ENCODE measurements at regions not wholly inside any gene's neighbourhood (a gene's known extent, or its start where the extent isn't known, plus 50 kb on each side); places are given as distances from the start of the nearest gene placed in this dataset.

DNA sequence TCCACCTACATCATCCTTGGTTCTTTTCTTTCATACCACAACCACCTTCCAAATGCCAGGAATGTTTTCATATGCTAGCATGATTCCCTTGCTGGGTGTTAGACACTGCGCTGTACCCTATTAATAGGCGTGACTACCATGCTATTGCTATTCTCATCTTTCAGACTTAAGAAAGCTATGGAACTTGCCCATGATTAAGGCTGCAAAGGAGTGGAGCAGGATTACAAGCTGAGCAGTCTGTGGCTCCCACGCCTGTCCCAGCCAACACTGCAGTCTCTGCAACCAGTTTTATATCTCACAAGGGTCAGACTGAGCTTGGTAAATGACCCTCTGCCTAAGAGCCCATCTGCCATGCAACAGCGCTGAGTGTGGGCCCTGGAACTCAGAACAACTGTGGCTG is 285.7 kb upstream of the POU3F3 start:
- no peak overlapping the region for H2AFZ ChIP-seq (ENCODE audit: low read depth)
- no peak overlapping the region for H3K4me2 ChIP-seq
- no peaks in the 10 kb centered on the region for H3K36me3 ChIP-seq (replicated peaks in 1 of 2; ENCODE audit: control insufficient read depth in 1 of 2, insufficient read depth in 2 of 2, low read length in 1 of 2)
- H3K4me3 ChIP-seq (ENCODE audit: low read depth in 2 of 2, low read length in 1 of 2): no peak overlapping the region
- ChIA-PET POLR2A (no interaction called here), CTCF (interaction anchor here (0.6 kb wide), 1 partner anchor 306 kb away, joined by 3 read pairs; no protein-coding TSS in a partner anchor)
- no peak for DNase-seq
- H3K27me3 ChIP-seq (ENCODE audit: insufficient read depth): no peaks in the 10 kb centered on the region
- no peaks in the 10 kb centered on the region for H3K4me1 ChIP-seq (ENCODE audit: control insufficient read depth in 1 of 2, insufficient read depth in 2 of 2, low read depth in 1 of 2, low read length in 1 of 2)
- 48% methylated on average over 4 of the region's 4 CpGs for WGBS (ENCODE audit: low lambda C conversion rate)
- H3K9ac ChIP-seq: no peak overlapping the region
- no peaks in the 10 kb centered on the region for H3K9me2 ChIP-seq
- H3K9me3 ChIP-seq: no peaks in the 10 kb centered on the region
- H3F3A ChIP-seq (replicated peaks; ENCODE audit: insufficient read depth): no peaks in the 10 kb centered on the region
- TF ChIP-seq RXRA (IDR thresholded peaks at IDR 0.05; ENCODE audit: borderline replicate concordance, low read depth) (no peak), EZH2phosphoT487 (IDR thresholded peaks at IDR 0.05; ENCODE audit: borderline replicate concordance, low read depth) (no peak), FOXM1 (IDR thresholded peaks at IDR 0.05; ENCODE audit: low read depth) (no peak), EP300 (IDR thresholded peaks at IDR 0.05; ENCODE audit: borderline replicate concordance in 1 of 2, low read depth in 1 of 2, low read length in 1 of 2) (no peak), POLR2AphosphoS5 (IDR thresholded peaks at IDR 0.05; ENCODE audit: low read depth, low read length) (no peak), GABPA (IDR thresholded peaks at IDR 0.05; ENCODE audit: low read depth) (no peak), GATA2 (CRISPR knock-in tag; IDR thresholded peaks at IDR 0.05) (no peak), SIN3A (IDR thresholded peaks at IDR 0.05; ENCODE audit: borderline replicate concordance, low read depth, low read length) (no peak), SMC3 (IDR thresholded peaks at IDR 0.05; ENCODE audit: low read depth, low read length) (no peak)
- TF ChIP-seq, protein P1, sequence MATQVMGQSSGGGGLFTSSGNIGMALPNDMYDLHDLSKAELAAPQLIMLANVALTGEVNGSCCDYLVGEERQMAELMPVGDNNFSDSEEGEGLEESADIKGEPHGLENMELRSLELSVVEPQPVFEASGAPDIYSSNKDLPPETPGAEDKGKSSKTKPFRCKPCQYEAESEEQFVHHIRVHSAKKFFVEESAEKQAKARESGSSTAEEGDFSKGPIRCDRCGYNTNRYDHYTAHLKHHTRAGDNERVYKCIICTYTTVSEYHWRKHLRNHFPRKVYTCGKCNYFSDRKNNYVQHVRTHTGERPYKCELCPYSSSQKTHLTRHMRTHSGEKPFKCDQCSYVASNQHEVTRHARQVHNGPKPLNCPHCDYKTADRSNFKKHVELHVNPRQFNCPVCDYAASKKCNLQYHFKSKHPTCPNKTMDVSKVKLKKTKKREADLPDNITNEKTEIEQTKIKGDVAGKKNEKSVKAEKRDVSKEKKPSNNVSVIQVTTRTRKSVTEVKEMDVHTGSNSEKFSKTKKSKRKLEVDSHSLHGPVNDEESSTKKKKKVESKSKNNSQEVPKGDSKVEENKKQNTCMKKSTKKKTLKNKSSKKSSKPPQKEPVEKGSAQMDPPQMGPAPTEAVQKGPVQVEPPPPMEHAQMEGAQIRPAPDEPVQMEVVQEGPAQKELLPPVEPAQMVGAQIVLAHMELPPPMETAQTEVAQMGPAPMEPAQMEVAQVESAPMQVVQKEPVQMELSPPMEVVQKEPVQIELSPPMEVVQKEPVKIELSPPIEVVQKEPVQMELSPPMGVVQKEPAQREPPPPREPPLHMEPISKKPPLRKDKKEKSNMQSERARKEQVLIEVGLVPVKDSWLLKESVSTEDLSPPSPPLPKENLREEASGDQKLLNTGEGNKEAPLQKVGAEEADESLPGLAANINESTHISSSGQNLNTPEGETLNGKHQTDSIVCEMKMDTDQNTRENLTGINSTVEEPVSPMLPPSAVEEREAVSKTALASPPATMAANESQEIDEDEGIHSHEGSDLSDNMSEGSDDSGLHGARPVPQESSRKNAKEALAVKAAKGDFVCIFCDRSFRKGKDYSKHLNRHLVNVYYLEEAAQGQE (IDR thresholded peaks at IDR 0.05; ENCODE audit: low read depth, low read length): no peak
- no peaks in the 10 kb centered on the region for H3K79me2 ChIP-seq (ENCODE audit: insufficient read depth)
- H4K20me1 ChIP-seq (ENCODE audit: insufficient read depth): no peaks in the 10 kb centered on the region
- H3K27ac ChIP-seq (ENCODE audit: low read depth in 2 of 2, low read length in 1 of 2): no peak overlapping the region

DNA sequence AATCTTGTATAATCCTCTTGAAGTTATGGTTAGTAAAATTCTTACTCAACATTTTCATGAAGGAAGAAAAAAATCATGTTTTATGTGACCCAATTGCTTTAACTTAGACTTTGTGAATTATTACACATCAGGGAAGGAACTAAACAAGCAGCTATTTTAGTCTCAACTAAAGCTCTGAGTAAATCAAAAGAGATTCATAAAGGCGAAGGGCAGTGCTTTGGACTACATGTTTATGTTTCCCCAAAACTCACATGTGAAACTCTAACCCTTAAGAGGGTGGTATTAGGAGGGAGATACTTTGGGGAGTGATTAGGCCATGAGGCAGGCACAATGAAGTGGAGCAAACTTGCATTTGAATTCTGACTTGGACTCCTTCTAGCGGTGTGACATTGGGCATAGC is 283.7 kb upstream of the POU3F3 start:
- DNase-seq: no peak
- H3K9me3 ChIP-seq: no peaks in the 10 kb centered on the region
- no peaks in the 10 kb centered on the region for H3K27me3 ChIP-seq (ENCODE audit: insufficient read depth)
- CTCF ChIA-PET: no interaction called here
- no peaks in the 10 kb centered on the region; a peak in 1 of 4 replicates for H3K4me1 ChIP-seq (ENCODE audit: control insufficient read depth in 1 of 2, insufficient read depth in 2 of 2, low read depth in 1 of 2, low read length in 1 of 2)
- TF ChIP-seq RAD21 (IDR thresholded peaks at IDR 0.05; ENCODE audit: low read length) (no peak), MXI1 (IDR thresholded peaks at IDR 0.05; ENCODE audit: low read depth, low read length) (no peak), FOXJ3 (CRISPR knock-in tag; IDR thresholded peaks at IDR 0.05) (no peak), TEAD4 (IDR thresholded peaks at IDR 0.05; ENCODE audit: borderline replicate concordance, insufficient read depth) (no peak), TAF1 (IDR thresholded peaks at IDR 0.05; ENCODE audit: borderline replicate concordance, low read depth, low read length) (no peak)
- no peak overlapping the region for H3K4me2 ChIP-seq
- no peak overlapping the region for H2AFZ ChIP-seq (ENCODE audit: low read depth)
- H4K20me1 ChIP-seq (ENCODE audit: insufficient read depth): no peaks in the 10 kb centered on the region
- H3K4me3 ChIP-seq (ENCODE audit: low read depth in 2 of 2, low read length in 1 of 2): no peak overlapping the region
- H3K36me3 ChIP-seq (replicated peaks in 1 of 2; ENCODE audit: control insufficient read depth in 1 of 2, insufficient read depth in 2 of 2, low read length in 1 of 2): no peaks in the 10 kb centered on the region
- no peaks in the 10 kb centered on the region for H3K79me2 ChIP-seq (ENCODE audit: insufficient read depth)
- H3F3A ChIP-seq (replicated peaks; ENCODE audit: insufficient read depth): no peaks in the 10 kb centered on the region
- POLR2A ChIA-PET: no interaction called here
- no peak overlapping the region for H3K27ac ChIP-seq (ENCODE audit: low read depth in 2 of 2, low read length in 1 of 2)
- 28% methylated on average over 2 of the region's 2 CpGs for WGBS (ENCODE audit: low lambda C conversion rate)
- H3K9ac ChIP-seq: no peak overlapping the region
- H3K9me2 ChIP-seq: no peaks in the 10 kb centered on the region
